ENCODE measurements at regions not wholly inside any gene's neighbourhood (a gene's known extent, or its start where the extent isn't known, plus 50 kb on each side); places are given as distances from the start of the nearest gene placed in this dataset.

- no peak for TF ChIP-seq USF1 (IDR thresholded peaks at IDR 0.05; ENCODE audit: borderline replicate concordance, extremely low read length, insufficient read depth, low read depth, low read length)
- TF ChIP-seq PAX8 (IDR thresholded peaks at IDR 0.05), result no peak
- no peak for TF ChIP-seq JUND (IDR thresholded peaks at IDR 0.05; ENCODE audit: low read depth, low read length)
- no peak for TF ChIP-seq RELA (IDR thresholded peaks at IDR 0.05; ENCODE audit: borderline replicate concordance, partially characterized antibody)
- TF ChIP-seq, protein P1, sequence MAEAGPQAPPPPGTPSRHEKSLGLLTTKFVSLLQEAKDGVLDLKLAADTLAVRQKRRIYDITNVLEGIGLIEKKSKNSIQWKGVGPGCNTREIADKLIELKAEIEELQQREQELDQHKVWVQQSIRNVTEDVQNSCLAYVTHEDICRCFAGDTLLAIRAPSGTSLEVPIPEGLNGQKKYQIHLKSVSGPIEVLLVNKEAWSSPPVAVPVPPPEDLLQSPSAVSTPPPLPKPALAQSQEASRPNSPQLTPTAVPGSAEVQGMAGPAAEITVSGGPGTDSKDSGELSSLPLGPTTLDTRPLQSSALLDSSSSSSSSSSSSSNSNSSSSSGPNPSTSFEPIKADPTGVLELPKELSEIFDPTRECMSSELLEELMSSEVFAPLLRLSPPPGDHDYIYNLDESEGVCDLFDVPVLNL (IDR thresholded peaks at IDR 0.05; ENCODE audit: low read depth, low read length), result no peak
Measured at GRCh38 chr17:6340708-6341107, 94.2 kb downstream of the AIPL1 start (continued).

- 33% methylated on average over 5 of the region's 5 CpGs for WGBS (ENCODE audit: insufficient coverage, insufficient replicate concordance, low lambda C conversion rate, missing lambda C conversion rate)
- CTCF ChIA-PET, result no interaction called here
- no peak for FAIRE-seq
- TF ChIP-seq ZZZ3 (IDR thresholded peaks at IDR 0.05; ENCODE audit: control insufficient read depth, insufficient read length, low read depth) (no peak), BACH1 (IDR thresholded peaks at IDR 0.05; ENCODE audit: borderline replicate concordance) (no peak), PAX8 (IDR thresholded peaks at IDR 0.05) (no peak), JUND (IDR thresholded peaks at IDR 0.05; ENCODE audit: low read depth, low read length) (no peak), NFYA (IDR thresholded peaks at IDR 0.05; ENCODE audit: borderline replicate concordance, low read depth, low read length) (no peak), KDM1A (IDR thresholded peaks at IDR 0.05; ENCODE audit: borderline replicate concordance) (no peak), CBX5 (IDR thresholded peaks at IDR 0.05; ENCODE audit: low read depth) (no peak), ZBTB33 (IDR thresholded peaks at IDR 0.05) (no peak), ETV6 (conservative IDR thresholded peaks at IDR 0.05 in 1 of 2, IDR thresholded peaks at IDR 0.05 in 1 of 2; ENCODE audit: borderline replicate concordance in 1 of 2, low read depth in 1 of 2) (no peak), SMARCA5 (IDR thresholded peaks at IDR 0.05) (no peak)
- TF ChIP-seq, protein P1 (IDR thresholded peaks at IDR 0.05; ENCODE audit: low read depth, low read length), result no peak
- TF ChIP-seq, protein P2, sequence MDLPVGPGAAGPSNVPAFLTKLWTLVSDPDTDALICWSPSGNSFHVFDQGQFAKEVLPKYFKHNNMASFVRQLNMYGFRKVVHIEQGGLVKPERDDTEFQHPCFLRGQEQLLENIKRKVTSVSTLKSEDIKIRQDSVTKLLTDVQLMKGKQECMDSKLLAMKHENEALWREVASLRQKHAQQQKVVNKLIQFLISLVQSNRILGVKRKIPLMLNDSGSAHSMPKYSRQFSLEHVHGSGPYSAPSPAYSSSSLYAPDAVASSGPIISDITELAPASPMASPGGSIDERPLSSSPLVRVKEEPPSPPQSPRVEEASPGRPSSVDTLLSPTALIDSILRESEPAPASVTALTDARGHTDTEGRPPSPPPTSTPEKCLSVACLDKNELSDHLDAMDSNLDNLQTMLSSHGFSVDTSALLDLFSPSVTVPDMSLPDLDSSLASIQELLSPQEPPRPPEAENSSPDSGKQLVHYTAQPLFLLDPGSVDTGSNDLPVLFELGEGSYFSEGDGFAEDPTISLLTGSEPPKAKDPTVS (IDR thresholded peaks at IDR 0.05; ENCODE audit: low read depth, low read length), result no peak
Measured at GRCh38 chr17:6334386-6334785, 100.5 kb downstream of the AIPL1 start.

More at GRCh38 chr17:6334386-6334785, 100.5 kb downstream of the AIPL1 start:
- no peak for ATAC-seq
- Histone ChIP-seq H3K27ac (ENCODE audit: control insufficient read depth, insufficient read depth) (no peak overlapping the region), H4K20me1 (ENCODE audit: control insufficient read depth, insufficient read depth) (no peaks in the 10 kb centered on the region), H3K4me3 (no peak overlapping the region), H3K79me2 (ENCODE audit: control insufficient read depth, insufficient read depth, low read length) (no peaks in the 10 kb centered on the region), H3K36me3 (ENCODE audit: control insufficient read depth in 2 of 2, insufficient read depth in 2 of 2, low read length in 1 of 2) (no peaks in the 10 kb centered on the region), H3K9ac (ENCODE audit: control insufficient read depth, insufficient read depth, low read length) (no peak overlapping the region), H3K27me3 (replicated peaks in 1 of 2; ENCODE audit: control insufficient read depth in 2 of 2, insufficient read depth in 2 of 2, low read length in 1 of 2) (peaks cover 0 to 5% of the 10 kb centered on the region in 2 experiments; a peak in 2 of 4 replicates), H3K9me3 (replicated peaks; ENCODE audit: control insufficient read depth, insufficient read depth, low read length) (no peaks in the 10 kb centered on the region), H3K4me1 (ENCODE audit: control insufficient read depth, insufficient read depth, low read length) (no peaks in the 10 kb centered on the region), H2AFZ (ENCODE audit: control insufficient read depth, low read depth, low read length) (no peak overlapping the region), H3K4me2 (ENCODE audit: control insufficient read depth, insufficient read depth) (no peak overlapping the region)
- ChIA-PET SMC1A (ENCODE audit: uncharacterized antibody, unreplicated experiment) (no interaction called here), RAD21 (ENCODE audit: unreplicated experiment) (no interaction called here), POLR2A (no interaction called here)
- in situ Hi-C loops (cut with MboI), result no loop called here
- no peak for DNase-seq (ENCODE audit: low read depth, low spot score)
- no TSS peak for BruUV-seq (replicated peaks)
- intact Hi-C loops (cut with micrococcal nuclease; ENCODE audit: unreplicated experiment), result no loop called here
